ENCODE measurements at regions not wholly inside any gene's neighbourhood (a gene's known extent, or its start where the extent isn't known, plus 50 kb on each side); places are given as distances from the start of the nearest gene placed in this dataset.

GRCh38 chr20:50284811-50285375 is 94.3 kb downstream of the CEBPB start:
- DNase-seq (ENCODE audit: low read depth in 1 of 2, low spot score in 1 of 2), result no peak

- no peak for DNase-seq (ENCODE audit: low read depth in 1 of 2, low spot score in 1 of 2)
These were observed 94.9 kb downstream of the CEBPB start for GRCh38 chr20:50285376-50286173.

- DNase-seq (ENCODE audit: low read depth in 1 of 2, low spot score in 1 of 2), result no peak
These were observed 95.5 kb downstream of the CEBPB start for GRCh38 chr20:50286174-50286511.

- no peak for DNase-seq (ENCODE audit: low read depth in 1 of 2, low spot score in 1 of 2)
These were observed 96.0 kb downstream of the CEBPB start for GRCh38 chr20:50286609-50287008.

- DNase-seq (ENCODE audit: low read depth in 1 of 2, low spot score in 1 of 2), result no peak
These were observed 96.9 kb downstream of the CEBPB start for GRCh38 chr20:50287512-50287911.

- no peak for DNase-seq (ENCODE audit: low read depth in 1 of 2, low spot score in 1 of 2)
These were observed 97.5 kb downstream of the CEBPB start for GRCh38 chr20:50288128-50288623.

- no peak for DNase-seq (ENCODE audit: low read depth in 1 of 2, low spot score in 1 of 2)
These were observed 99.0 kb downstream of the CEBPB start for GRCh38 chr20:50289581-50289980.

- DNase-seq (ENCODE audit: low read depth in 1 of 2, low spot score in 1 of 2), result no peak
These were observed 99.5 kb downstream of the CEBPB start for GRCh38 chr20:50290112-50290511.

- no peak for DNase-seq (ENCODE audit: low read depth in 1 of 2, low spot score in 1 of 2)
These were observed 100.2 kb downstream of the CEBPB start for GRCh38 chr20:50290808-50291207.

GRCh38 chr20:50291254-50292078 is 100.8 kb downstream of the CEBPB start:
- DNase-seq (ENCODE audit: low read depth in 1 of 2, low spot score in 1 of 2), result no peak

- no peak for DNase-seq (ENCODE audit: low read depth in 1 of 2, low spot score in 1 of 2)
These were observed 101.5 kb downstream of the CEBPB start for GRCh38 chr20:50292079-50292590.

- DNase-seq (ENCODE audit: low read depth in 1 of 2, low spot score in 1 of 2), result no peak
These were observed 102.1 kb downstream of the CEBPB start for GRCh38 chr20:50292591-50293283.

GRCh38 chr20:50293284-50294139 is 102.9 kb downstream of the CEBPB start:
- no peak for DNase-seq (ENCODE audit: low read depth in 1 of 2, low spot score in 1 of 2)

GRCh38 chr20:50294164-50295088 is 103.8 kb downstream of the CEBPB start:
- no peak for DNase-seq (ENCODE audit: low read depth in 1 of 2, low spot score in 1 of 2)

GRCh38 chr20:50295345-50295744 is 104.7 kb downstream of the CEBPB start:
- DNase-seq (ENCODE audit: low read depth in 1 of 2, low spot score in 1 of 2), result no peak

GRCh38 chr20:50295762-50296449 is 105.3 kb downstream of the CEBPB start:
- DNase-seq (ENCODE audit: low read depth in 1 of 2, low spot score in 1 of 2), result no peak

GRCh38 chr20:50296450-50297375 is 106.1 kb downstream of the CEBPB start:
- DNase-seq (ENCODE audit: low read depth in 1 of 2, low spot score in 1 of 2), result no peak
